ENCODE measurements at regions not wholly inside any gene's neighbourhood (a gene's known extent, or its start where the extent isn't known, plus 50 kb on each side); places are given as distances from the start of the nearest gene placed in this dataset.

GRCh38 chr3:25861566-25861965, 71.7 kb downstream of the OXSM start:
- Histone ChIP-seq H3K27ac (ENCODE audit: low read depth in 1 of 2, low read length in 1 of 2) (no peak overlapping the region), H3K4me3 (ENCODE audit: low read length in 2 of 2) (no peak overlapping the region), H3K4me1 (ENCODE audit: control insufficient read depth in 2 of 2, insufficient read depth in 2 of 2, low read length in 2 of 2) (no peaks in the 10 kb centered on the region), H3K36me3 (ENCODE audit: control insufficient read depth in 2 of 2, insufficient read depth in 2 of 2, low read length in 1 of 2) (no peaks in the 10 kb centered on the region), H3K27me3 (ENCODE audit: control insufficient read depth in 2 of 2, insufficient read depth in 1 of 2, low read length in 1 of 2) (no peaks in the 10 kb centered on the region), H3K9me3 (ENCODE audit: control insufficient read depth in 2 of 2, insufficient read depth in 1 of 2, low read length in 1 of 2) (no peaks in the 10 kb centered on the region)
- no peak for DNase-seq (ENCODE audit: low read depth in 6 of 9, low spot score in 9 of 9)
- WGBS, result 82% methylated on average over 1 of the region's 1 CpG

GRCh38 chr3:25863011-25863415, 73.1 kb downstream of the OXSM start:
- H3K27me3 ChIP-seq (ENCODE audit: control insufficient read depth in 2 of 2, insufficient read depth in 1 of 2, low read length in 1 of 2), result no peaks in the 10 kb centered on the region
- no peak overlapping the region for H3K27ac ChIP-seq (ENCODE audit: low read depth in 1 of 2, low read length in 1 of 2)
- no peak overlapping the region for H3K4me3 ChIP-seq (ENCODE audit: low read length in 2 of 2)
- WGBS, result 94% methylated on average over 3 of the region's 3 CpGs
- no peaks in the 10 kb centered on the region for H3K36me3 ChIP-seq (ENCODE audit: control insufficient read depth in 2 of 2, insufficient read depth in 2 of 2, low read length in 1 of 2)
- DNase-seq (ENCODE audit: low read depth in 6 of 9, low spot score in 9 of 9), result no peak
- no peaks in the 10 kb centered on the region for H3K4me1 ChIP-seq (ENCODE audit: control insufficient read depth in 2 of 2, insufficient read depth in 2 of 2, low read length in 2 of 2)
- no peaks in the 10 kb centered on the region for H3K9me3 ChIP-seq (ENCODE audit: control insufficient read depth in 2 of 2, insufficient read depth in 1 of 2, low read length in 1 of 2)

GRCh38 chr3:25863416-25863959, 73.6 kb downstream of the OXSM start:
- Histone ChIP-seq H3K9me3 (ENCODE audit: control insufficient read depth in 2 of 2, insufficient read depth in 1 of 2, low read length in 1 of 2) (no peaks in the 10 kb centered on the region), H3K36me3 (ENCODE audit: control insufficient read depth in 2 of 2, insufficient read depth in 2 of 2, low read length in 1 of 2) (no peaks in the 10 kb centered on the region), H3K27ac (ENCODE audit: low read depth in 1 of 2, low read length in 1 of 2) (no peak overlapping the region), H3K4me1 (ENCODE audit: control insufficient read depth in 2 of 2, insufficient read depth in 2 of 2, low read length in 2 of 2) (no peaks in the 10 kb centered on the region), H3K4me3 (ENCODE audit: low read length in 2 of 2) (no peak overlapping the region), H3K27me3 (ENCODE audit: control insufficient read depth in 2 of 2, insufficient read depth in 1 of 2, low read length in 1 of 2) (no peaks in the 10 kb centered on the region)
- 91% methylated on average over 3 of the region's 3 CpGs for WGBS
- DNase-seq (ENCODE audit: low read depth in 6 of 9, low spot score in 9 of 9), result no peak

- no peaks in the 10 kb centered on the region for H3K9me3 ChIP-seq (ENCODE audit: control insufficient read depth in 2 of 2, insufficient read depth in 1 of 2, low read length in 1 of 2)
- H3K4me3 ChIP-seq (ENCODE audit: low read length in 2 of 2), result no peak overlapping the region
- H3K4me1 ChIP-seq (ENCODE audit: control insufficient read depth in 2 of 2, insufficient read depth in 2 of 2, low read length in 2 of 2), result no peaks in the 10 kb centered on the region
- H3K27ac ChIP-seq (ENCODE audit: low read depth in 1 of 2, low read length in 1 of 2), result no peak overlapping the region
- H3K27me3 ChIP-seq (ENCODE audit: control insufficient read depth in 2 of 2, insufficient read depth in 1 of 2, low read length in 1 of 2), result no peaks in the 10 kb centered on the region
- DNase-seq (ENCODE audit: low read depth in 6 of 9, low spot score in 9 of 9), result no peak
- no peaks in the 10 kb centered on the region for H3K36me3 ChIP-seq (ENCODE audit: control insufficient read depth in 2 of 2, insufficient read depth in 2 of 2, low read length in 1 of 2)
Measured at GRCh38 chr3:25870452-25870851, 80.6 kb downstream of the OXSM start.

- Histone ChIP-seq H3K27ac (ENCODE audit: low read depth in 1 of 2, low read length in 1 of 2) (no peak overlapping the region), H3K27me3 (ENCODE audit: control insufficient read depth in 2 of 2, insufficient read depth in 1 of 2, low read length in 1 of 2) (no peaks in the 10 kb centered on the region), H3K4me1 (ENCODE audit: control insufficient read depth in 2 of 2, insufficient read depth in 2 of 2, low read length in 2 of 2) (no peaks in the 10 kb centered on the region), H3K9me3 (ENCODE audit: control insufficient read depth in 2 of 2, insufficient read depth in 1 of 2, low read length in 1 of 2) (no peaks in the 10 kb centered on the region), H3K36me3 (ENCODE audit: control insufficient read depth in 2 of 2, insufficient read depth in 2 of 2, low read length in 1 of 2) (no peaks in the 10 kb centered on the region), H3K4me3 (ENCODE audit: low read length in 2 of 2) (no peak overlapping the region)
- DNase-seq (ENCODE audit: low read depth in 6 of 9, low spot score in 9 of 9), result no peak
- WGBS, result 93% methylated on average over 3 of the region's 3 CpGs
Measured at GRCh38 chr3:25872200-25872877, 82.4 kb downstream of the OXSM start.

- H3K36me3 ChIP-seq (ENCODE audit: control insufficient read depth in 2 of 2, insufficient read depth in 2 of 2, low read length in 1 of 2), result no peaks in the 10 kb centered on the region
- no peak for DNase-seq (ENCODE audit: low read depth in 6 of 9, low spot score in 9 of 9)
- no peak overlapping the region for H3K27ac ChIP-seq (ENCODE audit: low read depth in 1 of 2, low read length in 1 of 2)
- no peaks in the 10 kb centered on the region for H3K27me3 ChIP-seq (ENCODE audit: control insufficient read depth in 2 of 2, insufficient read depth in 1 of 2, low read length in 1 of 2)
- no peaks in the 10 kb centered on the region for H3K9me3 ChIP-seq (ENCODE audit: control insufficient read depth in 2 of 2, insufficient read depth in 1 of 2, low read length in 1 of 2)
- 100% methylated on average over 1 of the region's 1 CpG for WGBS
- no peaks in the 10 kb centered on the region for H3K4me1 ChIP-seq (ENCODE audit: control insufficient read depth in 2 of 2, insufficient read depth in 2 of 2, low read length in 2 of 2)
- H3K4me3 ChIP-seq (ENCODE audit: low read length in 2 of 2), result no peak overlapping the region
Measured at GRCh38 chr3:25883492-25883891, 93.6 kb downstream of the OXSM start.

GRCh38 chr3:25884981-25885380, 95.1 kb downstream of the OXSM start:
- Histone ChIP-seq H3K27ac (ENCODE audit: low read depth in 1 of 2, low read length in 1 of 2) (no peak overlapping the region), H3K4me1 (ENCODE audit: control insufficient read depth in 2 of 2, insufficient read depth in 2 of 2, low read length in 2 of 2) (no peaks in the 10 kb centered on the region), H3K4me3 (ENCODE audit: low read length in 2 of 2) (no peak overlapping the region), H3K27me3 (ENCODE audit: control insufficient read depth in 2 of 2, insufficient read depth in 1 of 2, low read length in 1 of 2) (no peaks in the 10 kb centered on the region), H3K9me3 (ENCODE audit: control insufficient read depth in 2 of 2, insufficient read depth in 1 of 2, low read length in 1 of 2) (no peaks in the 10 kb centered on the region), H3K36me3 (ENCODE audit: control insufficient read depth in 2 of 2, insufficient read depth in 2 of 2, low read length in 1 of 2) (no peaks in the 10 kb centered on the region)
- no peak for DNase-seq (ENCODE audit: low read depth in 6 of 9, low spot score in 9 of 9)
- WGBS, result 97% methylated on average over 2 of the region's 2 CpGs

- no peak overlapping the region for H3K4me3 ChIP-seq (ENCODE audit: low read length in 2 of 2)
- H3K36me3 ChIP-seq (ENCODE audit: control insufficient read depth in 2 of 2, insufficient read depth in 2 of 2, low read length in 1 of 2), result no peaks in the 10 kb centered on the region
- no peak overlapping the region for H3K27ac ChIP-seq (ENCODE audit: low read depth in 1 of 2, low read length in 1 of 2)
- 95% methylated on average over 5 of the region's 5 CpGs for WGBS
- no peaks in the 10 kb centered on the region for H3K9me3 ChIP-seq (ENCODE audit: control insufficient read depth in 2 of 2, insufficient read depth in 1 of 2, low read length in 1 of 2)
- no peaks in the 10 kb centered on the region for H3K27me3 ChIP-seq (ENCODE audit: control insufficient read depth in 2 of 2, insufficient read depth in 1 of 2, low read length in 1 of 2)
- no peaks in the 10 kb centered on the region for H3K4me1 ChIP-seq (ENCODE audit: control insufficient read depth in 2 of 2, insufficient read depth in 2 of 2, low read length in 2 of 2)
- no peak for DNase-seq (ENCODE audit: low read depth in 6 of 9, low spot score in 9 of 9)
Measured at GRCh38 chr3:25885544-25885943, 95.7 kb downstream of the OXSM start.

- 91% methylated on average over 5 of the region's 5 CpGs for WGBS
- no peaks in the 10 kb centered on the region for H3K27me3 ChIP-seq (ENCODE audit: control insufficient read depth in 2 of 2, insufficient read depth in 1 of 2, low read length in 1 of 2)
- H3K27ac ChIP-seq (ENCODE audit: low read depth in 1 of 2, low read length in 1 of 2), result no peak overlapping the region
Measured at GRCh38 chr3:25887907-25888306, 98.0 kb downstream of the OXSM start.

More at GRCh38 chr3:25887907-25888306, 98.0 kb downstream of the OXSM start:
- H3K4me3 ChIP-seq (ENCODE audit: low read length in 2 of 2), result no peak overlapping the region
- H3K36me3 ChIP-seq (ENCODE audit: control insufficient read depth in 2 of 2, insufficient read depth in 2 of 2, low read length in 1 of 2), result no peaks in the 10 kb centered on the region
- no peak for DNase-seq (ENCODE audit: low read depth in 6 of 9, low spot score in 9 of 9)
- H3K4me1 ChIP-seq (ENCODE audit: control insufficient read depth in 2 of 2, insufficient read depth in 2 of 2, low read length in 2 of 2), result no peaks in the 10 kb centered on the region
- H3K9me3 ChIP-seq (ENCODE audit: control insufficient read depth in 2 of 2, insufficient read depth in 1 of 2, low read length in 1 of 2), result no peaks in the 10 kb centered on the region

Measured in thymus (tissue), 11 donors.